Mammary epithelial cell (primary cell): ENCODE measurements at regions not wholly inside any gene's neighbourhood (a gene's known extent, or its start where the extent isn't known, plus 50 kb on each side); places are given as distances from the start of the nearest gene placed in this dataset.

Experiments used
- CTCF ChIP-seq, 2 donors: IDR thresholded peaks in 1 of 2; conservative IDR thresholded peaks in 1 of 2; 2 replicates each; pipeline ENCODE4 v1.5.1; 2011 to 2012; ENCODE audit warnings: inconsistent platforms in 2 of 2, low read length in 2 of 2, mild to moderate bottlenecking in 2 of 2, control low read depth in 1 of 2, low read depth in 1 of 2; ENCODE audit not compliant: insufficient read depth in 1 of 2; ENCODE audit errors: extremely low read depth in 1 of 2
- EZH2 ChIP-seq: IDR thresholded peaks from 2 replicates; pipeline ENCODE4 v1.6.1; 2012; ENCODE audit warnings: low read length, inconsistent platforms, borderline replicate concordance

- TF ChIP-seq CTCF (conservative IDR thresholded peaks at IDR 0.05 in 1 of 2, IDR thresholded peaks at IDR 0.05 in 1 of 2; ENCODE audit: extremely low read depth in 1 of 2, insufficient read depth in 1 of 2, low read depth in 1 of 2, low read length in 2 of 2) (no peak), EZH2 (no peak)
Measured at GRCh38 chr3:163019260-163019659, 1522.7 kb downstream of the OTOL1 start.
